Astrocyte of the hippocampus (primary cell): ENCODE measurements at regions not wholly inside any gene's neighbourhood (a gene's known extent, or its start where the extent isn't known, plus 50 kb on each side); places are given as distances from the start of the nearest gene placed in this dataset.
A peak's percentile ranks its signal among the peaks of the same experiment; 100 is the strongest.

Source experiments
- DNase-seq: peaks from one replicate; pipeline ENCODE4 v3.0.0; 2011; ENCODE audit warnings: low read depth, low spot score

GRCh38 chr6:113488061-113488460 lies 369.1 kb upstream of the MARCKS start:
- DNase-seq, result no peak

GRCh38 chr6:113488812-113489685 lies 368.1 kb upstream of the MARCKS start:
- DNase-seq, result no peak

GRCh38 chr6:113489952-113490746 lies 367.0 kb upstream of the MARCKS start:
- DNase-seq, result no peak

GRCh38 chr6:113491376-113491775 lies 365.8 kb upstream of the MARCKS start:
- DNase-seq, result no peak

GRCh38 chr6:113493991-113494390 lies 363.2 kb upstream of the MARCKS start:
- no peak for DNase-seq

GRCh38 chr6:113495521-113495920 lies 361.6 kb upstream of the MARCKS start:
- DNase-seq, result peak; percentile 51

- DNase-seq, result no peak
Observed at GRCh38 chr6:113496166-113496565, 361.0 kb upstream of the MARCKS start.

- DNase-seq, result no peak
Observed at GRCh38 chr6:113500221-113500620, 356.9 kb upstream of the MARCKS start.

- no peak for DNase-seq
Observed at GRCh38 chr6:113505084-113505699, 352.0 kb upstream of the MARCKS start.

- DNase-seq, result no peak
Observed at GRCh38 chr6:113508249-113508648, 348.9 kb upstream of the MARCKS start.

- DNase-seq, result no peak
Observed at GRCh38 chr6:113511100-113511499, 346.0 kb upstream of the MARCKS start.

GRCh38 chr6:113512576-113512975 lies 344.6 kb upstream of the MARCKS start:
- DNase-seq, result no peak

- DNase-seq, result no peak
Observed at GRCh38 chr6:113513086-113513485, 344.1 kb upstream of the MARCKS start.

- no peak for DNase-seq
Observed at GRCh38 chr6:113522376-113522775, 334.8 kb upstream of the MARCKS start.

GRCh38 chr6:113524826-113525225 lies 332.3 kb upstream of the MARCKS start:
- no peak for DNase-seq

GRCh38 chr6:113526553-113526952 lies 330.6 kb upstream of the MARCKS start:
- no peak for DNase-seq

GRCh38 chr6:113526995-113527394 lies 330.1 kb upstream of the MARCKS start:
- DNase-seq, result no peak

- no peak for DNase-seq
Observed at GRCh38 chr6:113528111-113528510, 329.0 kb upstream of the MARCKS start.

GRCh38 chr6:113529196-113529595 lies 327.9 kb upstream of the MARCKS start:
- DNase-seq, result peak; percentile 34

- DNase-seq, result no peak
Observed at GRCh38 chr6:113529879-113530278, 327.3 kb upstream of the MARCKS start.

- DNase-seq, result peak; percentile 38
Observed at GRCh38 chr6:113530769-113531168, 326.4 kb upstream of the MARCKS start.

- peak; percentile 52 for DNase-seq
Observed at GRCh38 chr6:113539202-113539601, 317.9 kb upstream of the MARCKS start.
